ENCODE measurements at regions not wholly inside any gene's neighbourhood (a gene's known extent, or its start where the extent isn't known, plus 50 kb on each side); places are given as distances from the start of the nearest gene placed in this dataset.

DNA sequence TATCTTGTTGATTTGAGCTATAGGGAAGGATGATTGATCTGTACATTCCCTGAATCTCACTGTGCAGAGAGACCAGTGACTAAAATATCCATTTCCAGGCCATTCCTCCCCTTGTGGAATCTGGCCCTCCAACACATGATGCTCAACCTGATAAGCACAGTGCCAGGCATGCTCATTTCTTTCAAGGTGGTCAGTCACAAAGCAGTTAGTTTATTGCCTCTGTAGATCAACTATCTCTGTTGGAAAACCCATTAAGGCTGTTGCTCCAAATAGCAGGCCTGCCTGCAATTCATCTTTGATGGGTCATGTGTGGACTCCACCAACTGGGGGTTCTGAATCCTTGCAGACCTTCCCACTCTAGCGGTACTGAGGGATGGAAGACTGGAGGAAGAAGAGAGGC, 168.6 kb upstream of the FOXK1 start:
- no peak for DNase-seq (ENCODE audit: low spot score)
- Mint-ChIP-seq H3K9me3 (ENCODE audit: low read depth) (peaks cover 21% of the 10 kb centered on the region), H3K4me3 (ENCODE audit: unreplicated experiment) (no peak overlapping the region), H3K27ac (ENCODE audit: unreplicated experiment) (no peak overlapping the region), H3K36me3 (ENCODE audit: low read depth) (no peaks in the 10 kb centered on the region), H3K4me1 (ENCODE audit: low read depth) (no peaks in the 10 kb centered on the region), H3K27me3 (ENCODE audit: low read depth) (no peaks in the 10 kb centered on the region)
- TF ChIP-seq, protein P1, sequence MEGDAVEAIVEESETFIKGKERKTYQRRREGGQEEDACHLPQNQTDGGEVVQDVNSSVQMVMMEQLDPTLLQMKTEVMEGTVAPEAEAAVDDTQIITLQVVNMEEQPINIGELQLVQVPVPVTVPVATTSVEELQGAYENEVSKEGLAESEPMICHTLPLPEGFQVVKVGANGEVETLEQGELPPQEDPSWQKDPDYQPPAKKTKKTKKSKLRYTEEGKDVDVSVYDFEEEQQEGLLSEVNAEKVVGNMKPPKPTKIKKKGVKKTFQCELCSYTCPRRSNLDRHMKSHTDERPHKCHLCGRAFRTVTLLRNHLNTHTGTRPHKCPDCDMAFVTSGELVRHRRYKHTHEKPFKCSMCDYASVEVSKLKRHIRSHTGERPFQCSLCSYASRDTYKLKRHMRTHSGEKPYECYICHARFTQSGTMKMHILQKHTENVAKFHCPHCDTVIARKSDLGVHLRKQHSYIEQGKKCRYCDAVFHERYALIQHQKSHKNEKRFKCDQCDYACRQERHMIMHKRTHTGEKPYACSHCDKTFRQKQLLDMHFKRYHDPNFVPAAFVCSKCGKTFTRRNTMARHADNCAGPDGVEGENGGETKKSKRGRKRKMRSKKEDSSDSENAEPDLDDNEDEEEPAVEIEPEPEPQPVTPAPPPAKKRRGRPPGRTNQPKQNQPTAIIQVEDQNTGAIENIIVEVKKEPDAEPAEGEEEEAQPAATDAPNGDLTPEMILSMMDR (IDR thresholded peaks at IDR 0.05), result no peak

DNA sequence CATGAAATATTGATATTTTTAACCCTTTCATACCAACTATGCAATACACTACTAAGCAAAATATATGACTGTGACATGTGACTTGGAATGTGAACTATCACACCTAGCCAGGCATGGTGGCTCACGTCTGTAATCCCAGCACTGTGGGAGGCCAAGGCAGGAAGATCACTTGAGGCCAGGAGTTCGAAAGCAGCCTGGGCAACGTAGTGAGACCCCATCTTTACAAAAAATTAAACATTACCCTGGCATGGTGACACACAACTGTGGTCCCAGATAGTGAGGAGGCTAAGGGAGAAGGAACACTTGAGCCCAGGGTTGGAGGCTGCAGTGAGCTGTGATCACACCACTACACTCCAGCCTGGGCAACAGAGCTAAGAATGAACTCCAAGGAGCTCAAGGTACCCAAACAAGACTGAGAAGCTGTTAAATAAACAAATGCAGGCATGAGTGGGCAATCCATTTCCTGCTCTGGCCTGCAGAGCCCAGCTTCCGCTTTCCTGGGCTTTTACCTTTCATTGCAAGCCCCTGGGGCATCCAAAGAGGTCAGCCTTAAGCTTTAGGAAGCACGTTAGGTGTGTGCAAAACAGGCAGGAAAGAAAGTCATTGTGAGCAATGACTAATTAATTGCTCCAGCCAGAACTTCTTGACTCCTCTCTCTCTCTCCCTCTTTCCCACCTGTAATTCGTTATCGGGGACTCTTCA, 162.1 kb upstream of the FOXK1 start:
- Mint-ChIP-seq H3K4me3 (ENCODE audit: unreplicated experiment) (no peak overlapping the region), H3K36me3 (ENCODE audit: low read depth) (no peaks in the 10 kb centered on the region), H3K27me3 (ENCODE audit: low read depth) (peaks cover 9% of the 10 kb centered on the region), H3K27ac (ENCODE audit: unreplicated experiment) (no peak overlapping the region), H3K9me3 (ENCODE audit: low read depth) (peaks cover 8% of the 10 kb centered on the region), H3K4me1 (ENCODE audit: low read depth) (no peaks in the 10 kb centered on the region)
- TF ChIP-seq, protein P1 (IDR thresholded peaks at IDR 0.05), result no peak
- no peak for DNase-seq (ENCODE audit: low spot score)

DNA sequence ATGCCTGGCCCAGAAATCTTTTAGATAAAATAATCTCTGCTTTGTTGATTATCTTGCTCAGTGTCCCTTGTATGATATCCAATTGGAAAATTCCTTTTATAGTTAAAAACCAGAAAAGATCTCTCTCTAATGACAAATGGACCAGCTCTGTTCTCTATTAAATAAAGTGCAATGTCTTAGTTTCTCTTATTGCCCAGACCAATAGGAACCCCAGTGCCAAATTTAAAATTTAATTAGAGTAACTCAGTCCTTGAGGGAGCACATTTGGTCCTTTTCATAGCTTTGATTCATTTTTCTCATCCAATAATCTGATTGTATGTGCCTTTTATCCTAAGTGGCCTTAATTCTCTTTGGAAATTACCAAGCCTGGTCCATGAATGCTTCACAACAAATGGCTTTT, 158.9 kb upstream of the FOXK1 start:
- H3K4me1 Mint-ChIP-seq (ENCODE audit: low read depth), result no peaks in the 10 kb centered on the region
- DNase-seq (ENCODE audit: low spot score), result no peak
- peaks cover 11% of the 10 kb centered on the region for H3K27me3 Mint-ChIP-seq (ENCODE audit: low read depth)
- no peaks in the 10 kb centered on the region for H3K36me3 Mint-ChIP-seq (ENCODE audit: low read depth)
- TF ChIP-seq, protein P1 (IDR thresholded peaks at IDR 0.05), result no peak
- H3K9me3 Mint-ChIP-seq (ENCODE audit: low read depth), result no peaks in the 10 kb centered on the region
- no peak overlapping the region for H3K4me3 Mint-ChIP-seq (ENCODE audit: unreplicated experiment)
- H3K27ac Mint-ChIP-seq (ENCODE audit: unreplicated experiment), result no peak overlapping the region

DNA sequence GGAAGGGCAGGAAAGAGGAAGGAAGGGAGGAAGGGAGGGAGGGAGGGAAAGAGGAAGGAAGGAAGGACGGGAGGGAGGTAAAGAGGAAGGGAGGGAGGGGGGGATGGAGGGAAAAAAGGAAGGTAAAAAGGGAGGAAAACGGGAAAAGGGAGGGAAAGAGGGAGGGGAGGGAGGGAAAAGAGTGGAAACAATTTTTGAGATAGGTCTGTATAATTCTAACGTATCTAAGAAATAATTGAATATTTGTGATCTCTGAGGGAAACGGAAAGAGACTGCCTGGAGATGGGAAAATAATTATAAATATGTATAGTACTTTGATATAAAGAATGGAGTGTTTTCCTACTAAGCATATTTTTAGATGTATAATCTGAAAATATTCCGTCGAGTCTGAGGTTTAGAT, 158.2 kb upstream of the FOXK1 start:
- no peak overlapping the region for H3K4me3 Mint-ChIP-seq (ENCODE audit: unreplicated experiment)

DNA sequence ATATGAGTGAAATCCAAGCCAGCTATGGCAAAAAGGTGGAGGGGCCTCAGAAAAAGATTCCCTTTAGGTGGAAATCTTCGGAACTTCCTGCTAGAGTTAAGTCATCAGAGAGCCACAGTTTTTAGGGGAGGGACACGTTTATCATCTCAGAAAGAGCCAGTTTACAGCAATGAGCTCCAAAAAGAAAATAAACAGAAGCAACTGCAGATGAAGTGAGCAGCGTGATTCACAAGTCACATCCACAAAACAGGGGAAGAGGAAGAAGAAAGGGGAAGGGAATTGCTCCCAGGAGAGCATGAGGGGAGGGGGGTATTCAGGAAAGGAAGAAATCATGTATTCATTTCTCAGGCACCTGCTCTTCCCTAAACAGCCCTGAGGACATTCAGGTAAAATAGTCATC, 156.2 kb upstream of the FOXK1 start:
- Mint-ChIP-seq H3K4me3 (ENCODE audit: unreplicated experiment) (no peak overlapping the region), H3K36me3 (ENCODE audit: low read depth) (no peaks in the 10 kb centered on the region), H3K9me3 (ENCODE audit: low read depth) (no peaks in the 10 kb centered on the region), H3K27ac (ENCODE audit: unreplicated experiment) (no peak overlapping the region), H3K4me1 (ENCODE audit: low read depth) (no peaks in the 10 kb centered on the region), H3K27me3 (ENCODE audit: low read depth) (peaks cover 11% of the 10 kb centered on the region)
- no peak for DNase-seq (ENCODE audit: low spot score)
- TF ChIP-seq, protein P1 (IDR thresholded peaks at IDR 0.05), result no peak

More for the DNA sequence above, 158.2 kb upstream of the FOXK1 start:
- Mint-ChIP-seq H3K27me3 (ENCODE audit: low read depth) (peaks cover 11% of the 10 kb centered on the region), H3K36me3 (ENCODE audit: low read depth) (no peaks in the 10 kb centered on the region), H3K9me3 (ENCODE audit: low read depth) (no peaks in the 10 kb centered on the region), H3K27ac (ENCODE audit: unreplicated experiment) (no peak overlapping the region), H3K4me1 (ENCODE audit: low read depth) (no peaks in the 10 kb centered on the region)
- DNase-seq (ENCODE audit: low spot score), result no peak
- TF ChIP-seq, protein P1 (IDR thresholded peaks at IDR 0.05), result no peak
